D721Med (cell line): ENCODE measurements at regions not wholly inside any gene's neighbourhood (a gene's known extent, or its start where the extent isn't known, plus 50 kb on each side); places are given as distances from the start of the nearest gene placed in this dataset.

Experiments used
- DNase-seq: peaks from one replicate; pipeline ENCODE4 v3.0.0; 2011; ENCODE audit warnings: low spot score; ENCODE audit not compliant: insufficient read length
- FAIRE-seq: peaks from 2 replicates; lab custom pipeline; 2011; peaks lifted over from hg19 to GRCh38; lab: Jason Lieb, UNC
- CTCF ChIP-seq: IDR thresholded peaks from 2 replicates; pipeline ENCODE4 v1.5.1; 2012; ENCODE audit warnings: mild to moderate bottlenecking, control low read depth; ENCODE audit not compliant: insufficient read depth; ENCODE audit errors: missing control alignments

- FAIRE-seq (no peak), DNase-seq (no peak)
- no peak for TF ChIP-seq CTCF
These were observed 213.5 kb downstream of the MANEA start for GRCh38 chr6:95790787-95791186.

GRCh38 chr6:95794749-95795148 lies 217.4 kb downstream of the MANEA start:
- no peak for FAIRE-seq
- no peak for TF ChIP-seq CTCF
- DNase-seq = no peak

- DNase-seq (no peak), FAIRE-seq (no peak)
- TF ChIP-seq CTCF = no peak
These were observed 218.6 kb downstream of the MANEA start for GRCh38 chr6:95795927-95796326.

- no peak for TF ChIP-seq CTCF
- DNase-seq (no peak), FAIRE-seq (no peak)
These were observed 218.7 kb upstream of the FUT9 start for GRCh38 chr6:95797054-95797453.

- DNase-seq (no peak), FAIRE-seq (no peak)
- no peak for TF ChIP-seq CTCF
These were observed 212.8 kb upstream of the FUT9 start for GRCh38 chr6:95802978-95803377.

GRCh38 chr6:95803889-95804288 lies 211.9 kb upstream of the FUT9 start:
- TF ChIP-seq CTCF = no peak
- no peak for FAIRE-seq
- DNase-seq = no peak

- FAIRE-seq (no peak), DNase-seq (no peak)
- no peak for TF ChIP-seq CTCF
These were observed 210.8 kb upstream of the FUT9 start for GRCh38 chr6:95804847-95805541.
